ENCODE measurements at regions not wholly inside any gene's neighbourhood (a gene's known extent, or its start where the extent isn't known, plus 50 kb on each side); places are given as distances from the start of the nearest gene placed in this dataset.

DNA sequence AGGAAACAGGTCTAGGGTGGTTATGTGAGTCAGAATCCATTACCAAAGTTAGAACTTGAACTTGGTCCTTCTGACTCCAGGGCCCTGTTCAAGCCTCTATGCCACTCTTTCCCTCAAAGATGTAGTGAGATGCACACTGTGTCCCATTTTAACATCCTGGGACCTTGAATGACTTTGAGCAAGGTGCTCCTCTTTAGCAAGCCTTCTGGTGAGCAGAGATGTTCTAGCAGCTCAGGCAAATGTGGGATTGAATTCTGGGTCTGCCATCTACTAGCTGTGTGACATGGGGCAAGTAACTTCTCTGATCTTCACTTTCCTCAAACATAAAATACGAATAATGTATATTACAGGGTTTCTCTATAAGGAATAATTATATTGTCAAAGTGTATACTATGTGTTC, 294.0 kb upstream of the CXCR4 start:
- TF ChIP-seq, protein P1, sequence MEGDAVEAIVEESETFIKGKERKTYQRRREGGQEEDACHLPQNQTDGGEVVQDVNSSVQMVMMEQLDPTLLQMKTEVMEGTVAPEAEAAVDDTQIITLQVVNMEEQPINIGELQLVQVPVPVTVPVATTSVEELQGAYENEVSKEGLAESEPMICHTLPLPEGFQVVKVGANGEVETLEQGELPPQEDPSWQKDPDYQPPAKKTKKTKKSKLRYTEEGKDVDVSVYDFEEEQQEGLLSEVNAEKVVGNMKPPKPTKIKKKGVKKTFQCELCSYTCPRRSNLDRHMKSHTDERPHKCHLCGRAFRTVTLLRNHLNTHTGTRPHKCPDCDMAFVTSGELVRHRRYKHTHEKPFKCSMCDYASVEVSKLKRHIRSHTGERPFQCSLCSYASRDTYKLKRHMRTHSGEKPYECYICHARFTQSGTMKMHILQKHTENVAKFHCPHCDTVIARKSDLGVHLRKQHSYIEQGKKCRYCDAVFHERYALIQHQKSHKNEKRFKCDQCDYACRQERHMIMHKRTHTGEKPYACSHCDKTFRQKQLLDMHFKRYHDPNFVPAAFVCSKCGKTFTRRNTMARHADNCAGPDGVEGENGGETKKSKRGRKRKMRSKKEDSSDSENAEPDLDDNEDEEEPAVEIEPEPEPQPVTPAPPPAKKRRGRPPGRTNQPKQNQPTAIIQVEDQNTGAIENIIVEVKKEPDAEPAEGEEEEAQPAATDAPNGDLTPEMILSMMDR (IDR thresholded peaks at IDR 0.05; ENCODE audit: borderline replicate concordance, extremely low read depth, low read length, poor library complexity, severe bottlenecking): no peak
- no peak for TF ChIP-seq EZH2 (IDR thresholded peaks at IDR 0.05; ENCODE audit: borderline replicate concordance, low read depth, low read length, severe bottlenecking)

Data from DND-41 (cell line).